HUDEP-2 (cell line): ENCODE measurements at regions not wholly inside any gene's neighbourhood (a gene's known extent, or its start where the extent isn't known, plus 50 kb on each side); places are given as distances from the start of the nearest gene placed in this dataset.

Source experiments
- DNase-seq, 76 experiments: peaks; one replicate each; lab custom pipeline; 2025; ENCODE audit not compliant: unreplicated experiment in 76 of 76; lab: John Stamatoyannopoulos, UW

- DNase-seq: no peak
Observed at GRCh38 chr2:144606466-144607095, 86.7 kb upstream of the ZEB2 start.

GRCh38 chr2:144605231-144605840, 85.4 kb upstream of the ZEB2 start:
- no peak for DNase-seq

- no peak for DNase-seq
Observed at GRCh38 chr2:144603334-144603733, 83.4 kb upstream of the ZEB2 start.

GRCh38 chr2:144598906-144599305, 79.0 kb upstream of the ZEB2 start:
- no peak for DNase-seq

- DNase-seq: no peak
Observed at GRCh38 chr2:144597894-144598593, 78.1 kb upstream of the ZEB2 start.

GRCh38 chr2:144597388-144597787, 77.5 kb upstream of the ZEB2 start:
- no peak for DNase-seq

- DNase-seq: peak in 37 of 76 experiments; percentile 3 to 50 (median 19)
Observed at GRCh38 chr2:144596073-144596871, 76.4 kb upstream of the ZEB2 start.

GRCh38 chr2:144595686-144596072, 75.8 kb upstream of the ZEB2 start:
- DNase-seq: peak in 1 of 76 experiments; percentile 37

- DNase-seq: peak in 32 of 76 experiments; percentile 8 to 78 (median 36)
Observed at GRCh38 chr2:144595279-144595678, 75.4 kb upstream of the ZEB2 start.

- DNase-seq: no peak
Observed at GRCh38 chr2:144593803-144594202, 73.9 kb upstream of the ZEB2 start.

GRCh38 chr2:144592500-144593256, 72.8 kb upstream of the ZEB2 start:
- no peak for DNase-seq

GRCh38 chr2:144587306-144587705, 67.4 kb upstream of the ZEB2 start:
- no peak for DNase-seq

- DNase-seq: no peak
Observed at GRCh38 chr2:144586476-144586875, 66.6 kb upstream of the ZEB2 start.

GRCh38 chr2:144583741-144584453, 64.0 kb upstream of the ZEB2 start:
- peak in 26 of 76 experiments; percentile 5 to 58 (median 26) for DNase-seq

- DNase-seq: peak in 11 of 76 experiments; percentile 10 to 57 (median 36)
Observed at GRCh38 chr2:144583381-144583729, 63.4 kb upstream of the ZEB2 start.

GRCh38 chr2:144582651-144583380, 62.9 kb upstream of the ZEB2 start:
- DNase-seq: peak in 75 of 76 experiments; percentile 28 to 97 (median 90)

- peak in 33 of 76 experiments; percentile 5 to 75 (median 37) for DNase-seq
Observed at GRCh38 chr2:144580521-144581161, 60.7 kb upstream of the ZEB2 start.

- DNase-seq: no peak
Observed at GRCh38 chr2:144579556-144579955, 59.6 kb upstream of the ZEB2 start.

- DNase-seq: no peak
Observed at GRCh38 chr2:144578099-144578498, 58.2 kb upstream of the ZEB2 start.
